Keratinocyte (primary cell): ENCODE measurements at regions not wholly inside any gene's neighbourhood (a gene's known extent, or its start where the extent isn't known, plus 50 kb on each side); places are given as distances from the start of the nearest gene placed in this dataset.

Experiments used
- DNase-seq: peaks from one replicate; pipeline ENCODE4 v3.0.0-alpha.2; 2011; ENCODE audit warnings: low read depth, missing footprints, low spot score
- FAIRE-seq: peaks from 2 replicates; lab custom pipeline; 2011; peaks lifted over from hg19 to GRCh38; lab: Jason Lieb, UNC
- H2AFZ ChIP-seq: 2 replicates; pipeline ENCODE4 v1.6.0; 2012; ENCODE audit warnings: low read length, control low read depth, inconsistent platforms; ENCODE audit not compliant: control insufficient read depth
- H3K27ac ChIP-seq: 2 replicates; pipeline ENCODE4 v1.5.1; 2011; ENCODE audit warnings: low read length; ENCODE audit not compliant: control insufficient read depth, insufficient read depth
- H3K27me3 ChIP-seq: 3 replicates; pipeline ENCODE4 v1.6.0; 2011; ENCODE audit warnings: low read length; ENCODE audit not compliant: control insufficient read depth, insufficient read depth; ENCODE audit errors: extremely low read depth
- H3K36me3 ChIP-seq, 2 experiments: 2 replicates in 1 of 2; 3 replicates in 1 of 2; pipeline ENCODE4 v1.5.1; 2011; ENCODE audit warnings: low read length in 2 of 2, mild to moderate bottlenecking in 1 of 2; ENCODE audit not compliant: control insufficient read depth in 2 of 2, insufficient read depth in 2 of 2; ENCODE audit errors: extremely low read depth in 1 of 2
- H3K4me1 ChIP-seq: 3 replicates; pipeline ENCODE4 v1.5.1; 2011; ENCODE audit warnings: low read length; ENCODE audit not compliant: control insufficient read depth, insufficient read depth; ENCODE audit errors: extremely low read depth
- H3K4me2 ChIP-seq: 3 replicates; pipeline ENCODE4 v1.6.0; 2011; ENCODE audit warnings: low read depth, low read length; ENCODE audit not compliant: control insufficient read depth, insufficient read depth; ENCODE audit errors: extremely low read depth
- H3K4me3 ChIP-seq, 3 experiments: fragments of 200-600 bp in 1 of 3; sonication (generic) in 1 of 3; 2 replicates in 2 of 3; 3 replicates in 1 of 3; pipeline ENCODE4 v1.5.1; 2011 to 2016; ENCODE audit warnings: low read length in 3 of 3, mild to moderate bottlenecking in 3 of 3, control low read depth in 2 of 3, inconsistent platforms in 1 of 3, low read depth in 1 of 3, mixed read lengths in 1 of 3, mixed run types in 1 of 3, moderate library complexity in 1 of 3; ENCODE audit not compliant: control insufficient read depth in 2 of 3, insufficient read depth in 2 of 3; ENCODE audit errors: extremely low read depth in 1 of 3
- H3K79me2 ChIP-seq: 2 replicates; pipeline ENCODE4 v1.6.0; 2012; ENCODE audit warnings: low read length; ENCODE audit not compliant: control insufficient read depth, insufficient read depth
- H3K9ac ChIP-seq: 3 replicates; pipeline ENCODE4 v1.6.0; 2011; ENCODE audit warnings: low read length; ENCODE audit not compliant: control insufficient read depth, insufficient read depth; ENCODE audit errors: extremely low read depth
- H3K9me1 ChIP-seq: 3 replicates; pipeline ENCODE4 v1.6.0; 2011; ENCODE audit warnings: low read length; ENCODE audit not compliant: control insufficient read depth, insufficient read depth; ENCODE audit errors: extremely low read depth
- H3K9me3 ChIP-seq: 2 replicates; pipeline ENCODE4 v1.5.1; 2012; ENCODE audit warnings: low read depth, low read length; ENCODE audit not compliant: control insufficient read depth
- H4K20me1 ChIP-seq: 3 replicates; pipeline ENCODE4 v1.6.0; 2011; ENCODE audit warnings: low read length; ENCODE audit not compliant: control insufficient read depth, insufficient read depth; ENCODE audit errors: extremely low read depth
- CTCF ChIP-seq, 3 experiments: IDR thresholded peaks in 1 of 3; conservative IDR thresholded peaks in 1 of 3; optimal IDR thresholded peaks in 1 of 3; 2 replicates in 2 of 3; 3 replicates in 1 of 3; pipeline versions ENCODE3 to v1.5.1; 2011; ENCODE audit warnings: low read length in 3 of 3, mild to moderate bottlenecking in 3 of 3, moderate library complexity in 2 of 3, control low read depth in 1 of 3, inconsistent platforms in 1 of 3; ENCODE audit not compliant: insufficient read depth in 2 of 3; ENCODE audit errors: extremely low read depth in 1 of 3
- EZH2 ChIP-seq: IDR thresholded peaks from one replicate; pipeline ENCODE4 v1.6.1; 2012; ENCODE audit warnings: inconsistent platforms, mild to moderate bottlenecking, low read length, moderate library complexity
- dilution Hi-C: fragments of 300-500 bp; cut with MboI; formaldehyde crosslinking; loops from one replicate; pipeline ENCODE4 v1.7.0; 2020; ENCODE audit warnings: low sequenced_read_pairs; ENCODE audit not compliant: extremely low pct_ligation_motif_present

- Histone ChIP-seq H3K9me3 (no peaks in the 10 kb centered on the region), H3K9me1 (no peaks in the 10 kb centered on the region), H4K20me1 (no peaks in the 10 kb centered on the region), H3K36me3 (no peaks in the 10 kb centered on the region), H3K9ac (no peak overlapping the region), H3K4me2 (no peak overlapping the region), H3K79me2 (no peaks in the 10 kb centered on the region), H3K27me3 (no peaks in the 10 kb centered on the region), H3K27ac (no peak overlapping the region), H2AFZ (no peak overlapping the region), H3K4me3 (no peak overlapping the region), H3K4me1 (no peaks in the 10 kb centered on the region)
- DNase-seq (no peak), FAIRE-seq (no peak)
- dilution Hi-C loops = no loop called here
- TF ChIP-seq EZH2 (no peak), CTCF (optimal IDR thresholded peaks at IDR 0.05 in 1 of 3, IDR thresholded peaks at IDR 0.05 in 1 of 3, conservative IDR thresholded peaks at IDR 0.05 in 1 of 3; ENCODE audit: extremely low read depth in 1 of 3, insufficient read depth in 2 of 3, low read length in 3 of 3) (no peak)
Measured at GRCh38 chr21:20010691-20011200, 987.5 kb upstream of the NCAM2 start.

GRCh38 chr21:20013851-20014250, 984.4 kb upstream of the NCAM2 start:
- Histone ChIP-seq H3K4me3 (no peak overlapping the region), H3K4me1 (no peaks in the 10 kb centered on the region), H2AFZ (no peak overlapping the region), H3K27ac (no peak overlapping the region), H3K79me2 (no peaks in the 10 kb centered on the region), H3K9me3 (no peaks in the 10 kb centered on the region), H3K27me3 (no peaks in the 10 kb centered on the region), H3K9me1 (no peaks in the 10 kb centered on the region), H3K9ac (no peak overlapping the region), H4K20me1 (no peaks in the 10 kb centered on the region), H3K4me2 (no peak overlapping the region), H3K36me3 (no peaks in the 10 kb centered on the region)
- no peak for TF ChIP-seq CTCF (optimal IDR thresholded peaks at IDR 0.05 in 1 of 3, IDR thresholded peaks at IDR 0.05 in 1 of 3, conservative IDR thresholded peaks at IDR 0.05 in 1 of 3; ENCODE audit: extremely low read depth in 1 of 3, insufficient read depth in 2 of 3, low read length in 3 of 3)
- no peak for TF ChIP-seq EZH2
- dilution Hi-C loops = no loop called here
- FAIRE-seq (no peak), DNase-seq (no peak)
